NOMO-1 treated with dmso at 0.1 percent for 144 hours (cell line): ENCODE measurements at regions not wholly inside any gene's neighbourhood (a gene's known extent, or its start where the extent isn't known, plus 50 kb on each side); places are given as distances from the start of the nearest gene placed in this dataset.

ENCODE experiments used
- DNase-seq: peaks from one replicate; lab custom pipeline; 2025; ENCODE audit not compliant: unreplicated experiment; lab: John Stamatoyannopoulos, UW

DNA sequence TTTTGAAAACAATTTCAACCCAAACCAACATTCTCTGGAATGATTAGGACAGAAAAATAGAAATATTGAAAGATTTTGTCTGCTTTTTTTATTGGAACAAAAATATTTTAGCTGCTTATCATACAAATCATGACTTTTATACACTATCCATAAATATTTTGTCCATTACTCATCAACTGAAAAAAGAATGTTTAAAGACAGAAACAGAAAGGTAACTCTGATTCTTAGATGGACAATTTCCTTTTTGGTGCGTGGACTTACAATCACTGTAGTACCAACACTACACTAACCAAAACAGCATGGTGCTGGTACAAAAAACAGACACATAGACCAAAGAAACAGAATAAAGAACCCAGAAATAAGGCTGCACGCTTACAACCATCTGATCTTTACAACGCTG lies 582.8 kb upstream of the CCDC54 start:
- no peak for DNase-seq

DNA sequence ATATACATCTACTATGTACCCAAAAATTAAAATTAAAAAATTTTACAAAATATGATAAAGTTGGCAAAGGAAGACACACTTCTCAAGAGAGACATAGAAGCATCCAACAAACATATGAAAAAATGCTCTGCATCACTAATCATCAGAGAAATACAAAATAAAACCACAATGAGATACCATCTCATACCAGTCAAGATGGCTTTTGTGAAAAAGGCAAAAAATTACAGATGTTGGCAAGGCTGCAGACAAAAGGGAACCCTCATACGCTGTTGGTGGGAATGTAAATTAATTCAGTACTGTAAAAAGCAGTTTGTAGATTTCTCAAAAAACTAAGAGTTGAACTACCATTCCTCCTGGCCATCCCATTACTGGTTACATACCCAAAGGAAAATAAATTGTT lies 581.7 kb upstream of the CCDC54 start:
- DNase-seq, result no peak

DNA sequence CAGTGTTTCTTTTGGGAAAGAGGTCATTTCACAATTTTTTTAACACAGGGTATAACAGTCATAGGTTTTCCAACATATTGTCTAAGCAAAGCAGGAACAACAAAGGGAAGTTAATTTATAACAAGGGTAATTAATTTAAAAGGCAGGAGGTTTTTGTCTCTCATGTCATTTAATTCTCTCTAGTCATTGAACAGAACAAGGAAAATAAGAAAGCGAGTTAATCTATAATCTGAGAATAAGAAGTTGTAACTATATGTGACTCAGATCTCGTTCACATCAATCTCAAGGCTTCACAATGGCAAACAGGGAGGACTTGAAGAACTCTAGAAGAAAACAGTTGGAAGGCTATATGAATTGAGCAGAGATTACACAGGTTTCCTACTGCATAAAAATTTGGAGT lies 579.8 kb upstream of the CCDC54 start:
- DNase-seq, result no peak

GRCh38 chr3:106805625-106806024 lies 571.6 kb upstream of the CCDC54 start:
- DNase-seq, result no peak

GRCh38 chr3:106806964-106807363 lies 570.3 kb upstream of the CCDC54 start:
- DNase-seq, result no peak

- DNase-seq, result no peak
Measured at GRCh38 chr3:106809041-106809440, 568.2 kb upstream of the CCDC54 start.

DNA sequence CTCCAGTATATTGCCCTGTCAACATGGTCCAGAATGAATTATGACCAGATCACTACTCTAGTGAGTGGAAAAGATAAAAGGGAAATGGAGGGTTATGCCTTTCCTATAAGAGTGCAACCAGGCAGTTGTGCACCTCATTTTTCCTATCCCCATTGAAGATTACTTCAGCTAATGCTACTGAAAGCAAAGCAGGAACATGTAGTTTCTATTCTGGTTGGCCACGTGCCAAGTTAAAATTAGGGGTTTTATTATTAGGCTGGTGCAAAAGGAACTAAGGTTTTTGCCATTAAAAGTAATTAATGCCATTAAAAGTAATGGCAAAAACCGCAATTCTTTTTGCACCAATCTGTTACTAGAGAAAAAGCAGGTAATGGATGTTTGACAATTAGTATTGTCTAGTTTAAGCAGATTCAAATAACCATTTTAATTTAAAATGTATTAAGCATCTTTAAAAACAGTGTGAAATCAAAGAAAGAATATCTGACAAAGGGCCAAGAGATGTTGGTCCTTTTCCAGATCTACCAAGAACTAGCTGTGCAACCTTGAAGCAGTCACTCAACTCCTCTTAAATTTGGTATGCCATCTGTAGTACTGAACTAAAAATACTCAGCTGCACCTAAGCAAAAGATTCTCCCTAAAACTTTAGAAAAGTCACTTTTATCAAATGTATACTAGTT lies 567.5 kb upstream of the CCDC54 start:
- DNase-seq, result no peak

GRCh38 chr3:106810300-106810875 lies 566.9 kb upstream of the CCDC54 start:
- DNase-seq, result no peak

- no peak for DNase-seq
Measured at GRCh38 chr3:106811376-106811775, 565.9 kb upstream of the CCDC54 start.

GRCh38 chr3:106813742-106814141 lies 563.5 kb upstream of the CCDC54 start:
- DNase-seq, result no peak

DNA sequence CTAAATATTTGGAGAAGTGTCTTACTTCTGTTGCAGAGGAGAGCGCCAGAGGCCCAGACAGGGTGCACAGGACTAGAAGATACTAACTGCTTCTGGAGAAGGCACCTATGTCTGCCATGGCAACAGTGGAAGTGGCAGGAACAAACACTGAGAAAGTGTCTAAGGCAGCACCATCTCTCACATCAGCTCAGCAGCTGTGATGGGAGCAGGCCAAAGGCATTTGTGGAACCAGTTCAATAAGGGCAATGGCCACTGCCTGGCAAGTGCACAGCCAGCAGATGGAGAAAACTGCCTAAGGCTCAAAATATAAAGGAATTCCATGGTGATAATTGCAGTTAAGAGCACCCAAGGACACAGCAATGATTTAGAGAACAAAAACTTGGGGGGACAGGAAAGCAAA lies 563.0 kb upstream of the CCDC54 start:
- no peak for DNase-seq

GRCh38 chr3:106816838-106817237 lies 560.4 kb upstream of the CCDC54 start:
- DNase-seq, result no peak

DNA sequence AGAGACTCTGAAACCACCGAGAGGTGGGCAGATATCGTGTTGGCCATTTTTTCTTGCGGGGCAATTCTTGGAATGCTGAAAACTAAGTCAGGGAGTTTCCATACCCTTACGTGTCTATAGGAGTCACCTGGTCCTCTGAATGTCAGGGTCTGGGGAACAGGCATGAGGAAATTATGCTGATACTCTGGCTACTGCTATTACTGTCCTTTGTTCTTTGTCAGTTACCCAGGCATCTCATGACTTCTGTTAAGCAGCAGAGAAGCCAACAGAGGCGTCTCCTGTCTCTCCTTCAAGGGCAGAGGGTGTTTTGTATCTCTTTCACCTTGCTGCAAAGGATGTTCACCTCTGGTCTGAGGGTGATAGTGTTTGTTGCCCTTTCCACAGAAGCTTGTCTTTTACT lies 559.5 kb upstream of the CCDC54 start:
- DNase-seq, result no peak

- DNase-seq, result no peak
Measured at GRCh38 chr3:106819440-106819839, 557.8 kb upstream of the CCDC54 start.

DNA sequence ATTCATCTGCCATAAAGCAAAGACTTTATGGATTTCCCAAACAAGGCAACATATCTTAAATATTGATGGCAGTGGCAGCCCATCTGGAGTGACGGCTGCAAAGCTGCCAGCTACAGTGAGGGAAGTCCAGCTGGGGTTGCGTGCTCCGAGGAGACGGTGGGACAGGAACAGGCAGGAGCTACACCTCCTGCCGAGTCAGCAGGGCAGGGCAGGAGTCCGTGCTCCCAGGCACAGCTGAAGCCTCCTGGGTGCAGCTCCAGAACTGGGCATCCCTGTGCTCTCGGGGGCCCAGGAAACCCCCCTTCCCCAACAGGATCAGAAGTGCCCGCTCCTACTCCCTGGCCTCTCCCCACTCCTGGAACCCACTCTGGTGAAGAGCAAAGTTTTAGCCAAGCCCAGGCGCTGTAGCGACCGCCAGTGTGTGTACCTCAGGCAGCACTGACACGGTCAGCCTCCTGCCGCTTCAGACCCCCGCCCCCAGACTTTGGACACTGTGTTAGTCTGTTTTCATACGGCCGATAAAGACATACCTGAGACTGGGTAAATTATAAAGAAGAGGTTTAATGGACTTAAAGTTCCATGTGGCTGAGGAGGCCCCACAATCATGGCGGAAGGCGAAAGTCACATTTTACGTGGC lies 556.4 kb upstream of the CCDC54 start:
- DNase-seq, result no peak

DNA sequence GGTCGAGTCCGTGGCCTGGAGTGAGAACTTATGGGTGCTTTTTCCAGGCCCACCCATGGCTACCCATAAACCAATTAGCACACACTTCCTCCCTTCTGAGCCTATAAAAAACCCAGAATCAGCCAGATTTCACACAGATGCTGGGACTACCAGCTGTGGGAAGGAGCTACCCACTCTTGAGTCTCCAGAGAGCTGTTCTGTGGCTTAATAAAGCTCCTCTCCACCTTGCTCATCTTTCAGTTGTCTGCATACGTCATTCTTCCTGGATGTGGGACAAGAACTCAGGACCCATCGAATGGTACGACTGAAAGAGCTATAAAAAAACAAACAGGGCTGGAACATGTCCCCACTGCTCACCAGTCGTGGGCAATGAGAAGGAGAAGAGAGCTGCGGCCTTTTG lies 555.4 kb upstream of the CCDC54 start:
- DNase-seq, result no peak

DNA sequence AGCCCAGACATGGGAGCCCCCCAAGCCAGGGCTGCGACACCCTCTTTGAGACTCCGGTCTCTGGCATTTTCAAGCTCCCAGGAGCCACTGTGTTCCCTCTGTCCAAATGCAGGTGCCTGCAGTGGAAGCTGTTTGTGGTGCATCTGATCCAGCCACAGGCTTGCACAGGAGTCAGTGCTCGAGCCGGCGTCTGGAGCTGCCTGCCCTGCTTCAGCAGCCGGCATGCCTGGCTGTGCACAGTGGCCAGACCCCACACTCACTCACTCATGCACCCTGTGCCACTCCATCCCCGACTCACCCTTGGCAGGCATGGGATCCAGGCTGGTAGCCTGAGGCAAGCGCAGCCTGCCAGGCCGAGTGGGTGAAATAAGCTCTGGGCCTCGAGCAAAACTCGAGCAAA lies 555.0 kb upstream of the CCDC54 start:
- DNase-seq, result no peak

GRCh38 chr3:106823701-106824100 lies 553.5 kb upstream of the CCDC54 start:
- DNase-seq, result no peak

DNA sequence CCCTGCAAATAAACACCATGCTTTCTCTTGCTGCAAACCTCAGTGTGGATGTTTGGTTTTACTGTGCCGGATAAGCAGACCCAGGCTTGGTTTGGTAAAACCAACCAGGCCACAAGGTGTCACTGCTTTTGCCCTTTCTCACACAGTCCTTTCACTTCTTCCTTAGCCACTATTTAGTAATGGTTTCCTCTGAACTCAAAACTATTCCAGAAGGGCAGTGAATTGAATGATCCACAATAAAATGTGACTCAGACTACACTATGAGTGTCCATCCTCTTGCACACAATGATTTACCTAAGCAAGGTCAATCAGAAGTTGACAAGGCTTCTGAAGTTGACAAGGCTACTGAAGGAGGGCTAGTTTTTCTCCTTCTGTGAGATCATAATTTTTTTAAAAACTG lies 552.4 kb upstream of the CCDC54 start:
- DNase-seq, result no peak

- no peak for DNase-seq
Measured at GRCh38 chr3:106825962-106826605, 551.2 kb upstream of the CCDC54 start.

- DNase-seq, result no peak
Measured at GRCh38 chr3:106826791-106827311, 550.4 kb upstream of the CCDC54 start.
